DMS79 (cell line): ENCODE measurements at regions not wholly inside any gene's neighbourhood (a gene's known extent, or its start where the extent isn't known, plus 50 kb on each side); places are given as distances from the start of the nearest gene placed in this dataset.

ENCODE experiments used
- DNase-seq: peaks from one replicate; lab custom pipeline; 2025; lab: John Stamatoyannopoulos, UW

GRCh38 chr11:111444040-111444439 is 65.0 kb upstream of the POU2AF1 start:
- DNase-seq: no peak

- no peak for DNase-seq
Measured at GRCh38 chr11:111443640-111444039, 64.6 kb upstream of the POU2AF1 start.

GRCh38 chr11:111443032-111443431 is 64.0 kb upstream of the POU2AF1 start:
- DNase-seq: no peak

- no peak for DNase-seq
Measured at GRCh38 chr11:111441443-111441842, 62.4 kb upstream of the POU2AF1 start.

- no peak for DNase-seq
Measured at GRCh38 chr11:111440416-111441205, 61.5 kb upstream of the POU2AF1 start.

GRCh38 chr11:111439901-111440300 is 60.8 kb upstream of the POU2AF1 start:
- no peak for DNase-seq

GRCh38 chr11:111438846-111439520 is 59.9 kb upstream of the POU2AF1 start:
- peak; percentile 31 for DNase-seq

- DNase-seq: no peak
Measured at GRCh38 chr11:111438168-111438567, 59.1 kb upstream of the POU2AF1 start.

- no peak for DNase-seq
Measured at GRCh38 chr11:111435046-111435698, 56.1 kb upstream of the POU2AF1 start.

GRCh38 chr11:111429066-111429506 is 50.0 kb upstream of the POU2AF1 start:
- no peak for DNase-seq
